OCI-LY3 (cell line): ENCODE measurements at regions not wholly inside any gene's neighbourhood (a gene's known extent, or its start where the extent isn't known, plus 50 kb on each side); places are given as distances from the start of the nearest gene placed in this dataset.

ENCODE experiments used
- H2AFZ ChIP-seq: fragments of 200-600, 300-600 bp; shearing (Covaris generic); 2 replicates; pipeline ENCODE4 v1.6.0; 2014; ENCODE audit warnings: antibody characterized with exemption, low read depth, low read length
- H3K27ac ChIP-seq: fragments of 200-600, 300-600 bp; sonication (generic); 2 replicates; pipeline ENCODE4 v1.5.1; 2014; ENCODE audit warnings: mild to moderate bottlenecking, low read length, moderate library complexity, mixed read lengths
- H3K27me3 ChIP-seq: fragments of 200-600, 300-600 bp; sonication (generic); 2 replicates; pipeline ENCODE4 v1.6.1; 2014; ENCODE audit warnings: low read depth, low read length, mixed read lengths
- H3K36me3 ChIP-seq: fragments of 200-600, 300-600 bp; sonication (generic); replicated peaks from 2 replicates; pipeline ENCODE3; 2014; ENCODE audit warnings: low read depth, low read length, mixed read lengths
- H3K4me1 ChIP-seq: fragments of 300-600, 200-600 bp; sonication (generic); 2 replicates; pipeline ENCODE4 v1.6.1; 2014; ENCODE audit warnings: low read length, mixed read lengths
- H3K4me2 ChIP-seq: fragments of 200-600, 300-600 bp; sonication (generic); 2 replicates; pipeline ENCODE4 v1.6.1; 2014; ENCODE audit warnings: low read length, mixed read lengths
- H3K4me3 ChIP-seq: fragments of 300-600, 200-600 bp; sonication (generic); 2 replicates; pipeline ENCODE4 v1.5.1; 2014; ENCODE audit warnings: antibody characterized with exemption, mild to moderate bottlenecking, low read length, moderate library complexity
- H3K79me2 ChIP-seq: fragments of 300-600, 200-600 bp; shearing (Covaris generic); 2 replicates; pipeline ENCODE4 v1.6.1; 2014; ENCODE audit warnings: mild to moderate bottlenecking, low read length, mixed read lengths
- H3K9ac ChIP-seq: fragments of 300-600, 200-600 bp; shearing (Covaris generic); 2 replicates; pipeline ENCODE4 v1.6.0; 2014; ENCODE audit warnings: mild to moderate bottlenecking, low read length, moderate library complexity
- H3K9me3 ChIP-seq: fragments of 200-600, 300-600 bp; shearing (Covaris generic); 2 replicates; pipeline ENCODE4 v1.6.1; 2014; ENCODE audit warnings: low read length, mixed read lengths; ENCODE audit not compliant: insufficient read depth
- H4K20me1 ChIP-seq: fragments of 200-600, 300-600 bp; sonication (generic); 2 replicates; pipeline ENCODE4 v1.6.1; 2016; ENCODE audit warnings: low read length, mixed read lengths; ENCODE audit not compliant: insufficient read depth
- CTCF ChIP-seq: fragments of 200-600, 300-600 bp; sonication (generic); IDR thresholded peaks from 2 replicates; pipeline ENCODE4 v1.5.1; 2014; ENCODE audit warnings: antibody characterized with exemption, low read length, low read depth
- EZH2phosphoT487 ChIP-seq: fragments of 200-600 bp; shearing (Covaris generic); IDR thresholded peaks from 2 replicates; pipeline ENCODE4 v1.6.1; 2018; ENCODE audit warnings: antibody characterized with exemption, mixed run types, low read depth

GRCh38 chr4:175325230-175325629 lies 407.1 kb downstream of the ADAM29 start:
- no peak overlapping the region for H3K9ac ChIP-seq
- H4K20me1 ChIP-seq = no peaks in the 10 kb centered on the region
- TF ChIP-seq EZH2phosphoT487 (no peak), CTCF (no peak)
- H3K4me2 ChIP-seq = no peak overlapping the region
- H3K4me3 ChIP-seq = no peak overlapping the region
- no peaks in the 10 kb centered on the region for H3K79me2 ChIP-seq
- no peaks in the 10 kb centered on the region for H3K27me3 ChIP-seq
- H3K4me1 ChIP-seq = no peaks in the 10 kb centered on the region
- H2AFZ ChIP-seq = no peak overlapping the region
- H3K36me3 ChIP-seq = no peaks in the 10 kb centered on the region
- no peak overlapping the region for H3K27ac ChIP-seq
- no peaks in the 10 kb centered on the region for H3K9me3 ChIP-seq

- no peaks in the 10 kb centered on the region for H4K20me1 ChIP-seq
- no peak overlapping the region for H3K27ac ChIP-seq
- no peaks in the 10 kb centered on the region for H3K27me3 ChIP-seq
- H3K9me3 ChIP-seq = no peaks in the 10 kb centered on the region
- H3K4me1 ChIP-seq = no peaks in the 10 kb centered on the region
- no peak overlapping the region for H3K4me2 ChIP-seq
- H3K36me3 ChIP-seq = no peaks in the 10 kb centered on the region
- 0 out of 2 replicates have a peak overlapping the region, but pooled peaks have one; percentile 12 for H2AFZ ChIP-seq
- TF ChIP-seq CTCF (no peak), EZH2phosphoT487 (no peak)
- no peak overlapping the region for H3K9ac ChIP-seq
- H3K79me2 ChIP-seq = no peaks in the 10 kb centered on the region
- H3K4me3 ChIP-seq = no peak overlapping the region
Observed at GRCh38 chr4:175326796-175327195, 408.6 kb downstream of the ADAM29 start.

GRCh38 chr4:175330236-175330635 lies 412.1 kb downstream of the ADAM29 start:
- H3K4me1 ChIP-seq = no peaks in the 10 kb centered on the region
- H3K27ac ChIP-seq = no peak overlapping the region
- H3K36me3 ChIP-seq = no peaks in the 10 kb centered on the region
- no peaks in the 10 kb centered on the region for H4K20me1 ChIP-seq
- H3K79me2 ChIP-seq = no peaks in the 10 kb centered on the region
- TF ChIP-seq EZH2phosphoT487 = no peak
- TF ChIP-seq CTCF = no peak
- no peak overlapping the region for H3K4me2 ChIP-seq
- no peak overlapping the region for H3K9ac ChIP-seq
- H3K27me3 ChIP-seq = no peaks in the 10 kb centered on the region
- no peak overlapping the region for H2AFZ ChIP-seq
- H3K9me3 ChIP-seq = no peaks in the 10 kb centered on the region
- H3K4me3 ChIP-seq = no peak overlapping the region

- Histone ChIP-seq H3K4me3 (no peak overlapping the region), H3K27ac (no peak overlapping the region), H3K9me3 (no peaks in the 10 kb centered on the region), H3K27me3 (no peaks in the 10 kb centered on the region), H4K20me1 (no peaks in the 10 kb centered on the region), H3K4me1 (no peaks in the 10 kb centered on the region), H2AFZ (no peak overlapping the region), H3K4me2 (no peak overlapping the region), H3K79me2 (no peaks in the 10 kb centered on the region), H3K9ac (no peak overlapping the region), H3K36me3 (no peaks in the 10 kb centered on the region)
- TF ChIP-seq EZH2phosphoT487 (no peak), CTCF (no peak)
Observed at GRCh38 chr4:175330652-175331051, 412.5 kb downstream of the ADAM29 start.
